ENCODE measurements at regions not wholly inside any gene's neighbourhood (a gene's known extent, or its start where the extent isn't known, plus 50 kb on each side); places are given as distances from the start of the nearest gene placed in this dataset.
A peak's percentile ranks its signal among the peaks of the same experiment; 100 is the strongest.
"Not testable (repeated sequence)": the region's sequence is repeated elsewhere in the genome, so short reads cannot be mapped to it uniquely, and the experiment has no call there.

GRCh38 chr16:82287937-82288336 lies 117.9 kb upstream of the MPHOSPH6 start:
- no peak for DNase-seq

- DNase-seq, result peak in 1 of 2 donors; percentile 5
These were observed 112.6 kb upstream of the MPHOSPH6 start for GRCh38 chr16:82282662-82283061.

- no peak for DNase-seq
These were observed 111.5 kb upstream of the MPHOSPH6 start for GRCh38 chr16:82281544-82281943.

GRCh38 chr16:82280867-82281266 lies 110.8 kb upstream of the MPHOSPH6 start:
- no peak for DNase-seq

GRCh38 chr16:82275349-82275748 lies 105.3 kb upstream of the MPHOSPH6 start:
- not testable (repeated sequence) for DNase-seq

GRCh38 chr16:82271636-82272035 lies 101.6 kb upstream of the MPHOSPH6 start:
- DNase-seq, result no peak

GRCh38 chr16:82267675-82268074 lies 97.7 kb upstream of the MPHOSPH6 start:
- not testable (repeated sequence) for DNase-seq

GRCh38 chr16:82265809-82266208 lies 95.8 kb upstream of the MPHOSPH6 start:
- no peak for DNase-seq

- DNase-seq, result no peak
These were observed 94.7 kb upstream of the MPHOSPH6 start for GRCh38 chr16:82264756-82265155.

- DNase-seq, result peak; percentile 15 to 68
These were observed 93.6 kb upstream of the MPHOSPH6 start for GRCh38 chr16:82263521-82264143.

GRCh38 chr16:82262244-82262643 lies 92.2 kb upstream of the MPHOSPH6 start:
- no peak for DNase-seq

- DNase-seq, result peak; percentile 14 to 25
These were observed 90.3 kb upstream of the MPHOSPH6 start for GRCh38 chr16:82260212-82260795.

GRCh38 chr16:82259731-82260130 lies 89.7 kb upstream of the MPHOSPH6 start:
- DNase-seq, result no peak

- no peak for DNase-seq
These were observed 88.0 kb upstream of the MPHOSPH6 start for GRCh38 chr16:82257990-82258389.

GRCh38 chr16:82252582-82252981 lies 82.6 kb upstream of the MPHOSPH6 start:
- DNase-seq, result no peak

- no peak for DNase-seq
These were observed 78.7 kb upstream of the MPHOSPH6 start for GRCh38 chr16:82248677-82249076.

GRCh38 chr16:82248012-82248656 lies 78.1 kb upstream of the MPHOSPH6 start:
- no peak for DNase-seq

- no peak for DNase-seq
These were observed 72.2 kb upstream of the MPHOSPH6 start for GRCh38 chr16:82242201-82242600.

- DNase-seq, result no peak
These were observed 71.5 kb upstream of the MPHOSPH6 start for GRCh38 chr16:82241469-82242052.

- DNase-seq, result no peak
These were observed 70.1 kb upstream of the MPHOSPH6 start for GRCh38 chr16:82240111-82240510.

GRCh38 chr16:82236875-82237274 lies 66.9 kb upstream of the MPHOSPH6 start:
- no peak for DNase-seq

- no peak for DNase-seq
These were observed 66.4 kb upstream of the MPHOSPH6 start for GRCh38 chr16:82236415-82236814.

GRCh38 chr16:82232806-82233205 lies 62.8 kb upstream of the MPHOSPH6 start:
- DNase-seq, result no peak
